A673 (cell line): ENCODE measurements at regions not wholly inside any gene's neighbourhood (a gene's known extent, or its start where the extent isn't known, plus 50 kb on each side); places are given as distances from the start of the nearest gene placed in this dataset.

Experiments used
- EZH2 ChIP-seq: fragments of 200-600 bp; sonication (generic); IDR thresholded peaks from 2 replicates; pipeline ENCODE4 v1.6.1; 2017; ENCODE audit warnings: borderline replicate concordance, low read depth, mild to moderate bottlenecking, mixed read lengths, antibody characterized with exemption, low read length; ENCODE audit not compliant: poor library complexity, severe bottlenecking
- TF ChIP-seq, protein P1 (sequence below): fragments of 300-800, 200-600 bp; sonication (generic); conservative IDR thresholded peaks from 2 replicates; pipeline ENCODE4 v1.5.1; 2017; ENCODE audit warnings: low read depth, mild to moderate bottlenecking, antibody characterized with exemption, low read length, moderate library complexity, mixed read lengths

DNA sequence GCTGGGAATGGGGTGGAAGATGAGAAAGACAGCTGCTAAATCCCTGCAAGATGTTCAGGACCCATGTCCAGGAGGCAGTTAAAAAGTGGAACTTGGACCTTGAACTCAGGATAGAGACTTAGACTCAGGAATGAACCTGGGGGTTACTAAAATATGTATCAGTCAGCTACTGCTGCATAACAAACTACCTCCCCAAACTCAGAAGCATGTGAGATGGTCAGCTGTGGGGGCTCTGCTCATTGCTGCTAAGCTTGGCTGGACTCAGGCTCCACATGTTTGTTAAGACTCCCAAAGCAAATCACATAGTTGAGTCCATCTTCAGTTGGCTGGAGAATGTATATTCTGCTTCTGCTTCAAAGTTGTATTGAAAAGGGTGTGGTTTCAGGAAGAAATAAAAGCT is 61.4 kb upstream of the COPS8 start:
- TF ChIP-seq, protein P1, sequence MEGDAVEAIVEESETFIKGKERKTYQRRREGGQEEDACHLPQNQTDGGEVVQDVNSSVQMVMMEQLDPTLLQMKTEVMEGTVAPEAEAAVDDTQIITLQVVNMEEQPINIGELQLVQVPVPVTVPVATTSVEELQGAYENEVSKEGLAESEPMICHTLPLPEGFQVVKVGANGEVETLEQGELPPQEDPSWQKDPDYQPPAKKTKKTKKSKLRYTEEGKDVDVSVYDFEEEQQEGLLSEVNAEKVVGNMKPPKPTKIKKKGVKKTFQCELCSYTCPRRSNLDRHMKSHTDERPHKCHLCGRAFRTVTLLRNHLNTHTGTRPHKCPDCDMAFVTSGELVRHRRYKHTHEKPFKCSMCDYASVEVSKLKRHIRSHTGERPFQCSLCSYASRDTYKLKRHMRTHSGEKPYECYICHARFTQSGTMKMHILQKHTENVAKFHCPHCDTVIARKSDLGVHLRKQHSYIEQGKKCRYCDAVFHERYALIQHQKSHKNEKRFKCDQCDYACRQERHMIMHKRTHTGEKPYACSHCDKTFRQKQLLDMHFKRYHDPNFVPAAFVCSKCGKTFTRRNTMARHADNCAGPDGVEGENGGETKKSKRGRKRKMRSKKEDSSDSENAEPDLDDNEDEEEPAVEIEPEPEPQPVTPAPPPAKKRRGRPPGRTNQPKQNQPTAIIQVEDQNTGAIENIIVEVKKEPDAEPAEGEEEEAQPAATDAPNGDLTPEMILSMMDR = no peak
- TF ChIP-seq EZH2 = no peak
